ENCODE measurements at regions not wholly inside any gene's neighbourhood (a gene's known extent, or its start where the extent isn't known, plus 50 kb on each side); places are given as distances from the start of the nearest gene placed in this dataset.

DNA sequence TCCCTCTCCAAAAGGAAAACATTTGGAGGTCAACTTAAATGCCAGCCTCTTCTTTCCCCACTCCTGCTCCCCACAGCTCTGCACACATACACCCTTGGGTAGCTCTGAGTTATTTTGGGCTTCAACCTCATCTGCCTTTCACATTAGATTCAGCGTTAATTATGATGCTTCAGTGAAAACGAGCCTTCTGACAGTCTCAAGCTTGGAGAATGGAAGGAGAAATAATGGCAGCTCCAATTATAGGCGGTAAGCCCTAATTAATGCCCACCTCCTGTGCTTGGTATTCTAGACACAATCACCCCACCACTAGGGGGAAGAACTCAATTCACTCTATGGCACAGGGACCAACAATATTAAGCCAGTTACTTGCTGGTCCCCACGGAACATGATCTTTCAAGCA is 397.9 kb downstream of the BRINP2 start:
- ChIA-PET CTCF (interaction anchor here (0.8 kb wide), 1 partner anchor 11 kb away, joined by 3 read pairs; no protein-coding TSS in a partner anchor), POLR2A (no interaction called here)
- TF ChIP-seq, protein P1, sequence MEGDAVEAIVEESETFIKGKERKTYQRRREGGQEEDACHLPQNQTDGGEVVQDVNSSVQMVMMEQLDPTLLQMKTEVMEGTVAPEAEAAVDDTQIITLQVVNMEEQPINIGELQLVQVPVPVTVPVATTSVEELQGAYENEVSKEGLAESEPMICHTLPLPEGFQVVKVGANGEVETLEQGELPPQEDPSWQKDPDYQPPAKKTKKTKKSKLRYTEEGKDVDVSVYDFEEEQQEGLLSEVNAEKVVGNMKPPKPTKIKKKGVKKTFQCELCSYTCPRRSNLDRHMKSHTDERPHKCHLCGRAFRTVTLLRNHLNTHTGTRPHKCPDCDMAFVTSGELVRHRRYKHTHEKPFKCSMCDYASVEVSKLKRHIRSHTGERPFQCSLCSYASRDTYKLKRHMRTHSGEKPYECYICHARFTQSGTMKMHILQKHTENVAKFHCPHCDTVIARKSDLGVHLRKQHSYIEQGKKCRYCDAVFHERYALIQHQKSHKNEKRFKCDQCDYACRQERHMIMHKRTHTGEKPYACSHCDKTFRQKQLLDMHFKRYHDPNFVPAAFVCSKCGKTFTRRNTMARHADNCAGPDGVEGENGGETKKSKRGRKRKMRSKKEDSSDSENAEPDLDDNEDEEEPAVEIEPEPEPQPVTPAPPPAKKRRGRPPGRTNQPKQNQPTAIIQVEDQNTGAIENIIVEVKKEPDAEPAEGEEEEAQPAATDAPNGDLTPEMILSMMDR (IDR thresholded peaks at IDR 0.05; ENCODE audit: control extremely low read depth, extremely low read depth, low read depth, missing control alignments): no peak
- DNase-seq (ENCODE audit: extremely low spot score): no peak

DNA sequence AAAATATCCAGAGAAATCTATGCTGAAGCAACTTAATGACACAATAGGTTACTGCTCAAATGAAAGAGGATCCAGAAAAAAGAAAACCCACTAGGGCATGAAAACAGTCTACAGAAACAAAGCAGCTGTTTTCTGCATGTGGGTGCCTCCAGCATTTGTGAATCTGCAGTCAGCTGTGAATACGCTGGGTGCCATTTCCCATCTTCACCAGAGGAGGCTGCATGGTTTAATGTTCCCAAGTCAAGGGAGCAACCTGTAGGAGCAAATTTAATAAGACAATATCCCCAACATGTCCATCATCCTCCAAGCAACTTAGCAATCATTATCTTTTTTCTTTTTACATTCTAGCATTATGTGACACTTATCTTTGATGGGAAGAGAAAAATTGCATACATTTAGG is 396.6 kb downstream of the BRINP2 start:
- CTCF ChIA-PET: no interaction called here
- POLR2A ChIA-PET: no interaction called here
- TF ChIP-seq, protein P1 (IDR thresholded peaks at IDR 0.05; ENCODE audit: control extremely low read depth, extremely low read depth, low read depth, missing control alignments): peak; percentile 4
- no peak for DNase-seq (ENCODE audit: extremely low spot score)

DNA sequence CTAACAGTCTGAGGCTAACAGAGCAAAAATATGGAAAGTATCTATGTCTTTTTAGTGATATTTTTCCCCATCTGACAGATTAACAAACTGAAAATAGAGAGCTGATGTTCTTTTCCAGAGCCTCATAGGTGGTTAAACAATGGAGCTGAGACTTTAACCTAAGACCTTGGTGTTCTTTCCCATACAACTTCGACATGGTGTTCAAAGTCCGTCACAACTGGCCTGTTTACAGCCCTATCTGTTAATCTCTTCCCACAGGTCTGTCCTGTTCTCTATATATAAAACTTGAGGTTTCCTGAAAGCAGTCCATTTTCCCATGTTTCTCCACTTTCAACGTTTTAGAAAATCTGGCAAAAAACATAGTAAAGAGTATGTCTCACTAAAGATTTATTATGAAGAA is 395.7 kb downstream of the BRINP2 start:
- no peak for DNase-seq (ENCODE audit: extremely low spot score)
- ChIA-PET POLR2A (no interaction called here), CTCF (no interaction called here)
- TF ChIP-seq, protein P1 (IDR thresholded peaks at IDR 0.05; ENCODE audit: control extremely low read depth, extremely low read depth, low read depth, missing control alignments): no peak

DNA sequence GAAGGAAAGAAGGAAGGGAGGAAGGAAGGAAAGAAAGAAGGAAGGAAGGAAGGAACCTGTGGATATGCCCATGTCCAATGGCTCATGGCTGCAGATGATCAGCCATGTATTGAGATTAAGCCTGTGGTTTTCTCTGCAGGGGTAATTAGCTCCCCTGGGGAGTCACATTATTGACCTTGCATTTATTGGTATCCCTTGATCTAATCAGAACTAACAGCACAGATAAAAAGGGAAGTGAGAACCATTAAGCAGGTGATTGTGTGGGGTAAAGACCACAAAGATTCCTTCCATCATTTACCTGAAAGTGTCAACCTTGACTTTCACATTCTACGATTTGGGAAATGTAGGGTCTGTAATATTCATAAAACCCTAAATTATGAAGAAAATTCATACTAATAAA is 390.7 kb downstream of the BRINP2 start:
- CTCF ChIA-PET: no interaction called here
- POLR2A ChIA-PET: no interaction called here
- TF ChIP-seq, protein P1 (IDR thresholded peaks at IDR 0.05; ENCODE audit: control extremely low read depth, extremely low read depth, low read depth, missing control alignments): no peak
- DNase-seq (ENCODE audit: extremely low spot score): no peak

DNA sequence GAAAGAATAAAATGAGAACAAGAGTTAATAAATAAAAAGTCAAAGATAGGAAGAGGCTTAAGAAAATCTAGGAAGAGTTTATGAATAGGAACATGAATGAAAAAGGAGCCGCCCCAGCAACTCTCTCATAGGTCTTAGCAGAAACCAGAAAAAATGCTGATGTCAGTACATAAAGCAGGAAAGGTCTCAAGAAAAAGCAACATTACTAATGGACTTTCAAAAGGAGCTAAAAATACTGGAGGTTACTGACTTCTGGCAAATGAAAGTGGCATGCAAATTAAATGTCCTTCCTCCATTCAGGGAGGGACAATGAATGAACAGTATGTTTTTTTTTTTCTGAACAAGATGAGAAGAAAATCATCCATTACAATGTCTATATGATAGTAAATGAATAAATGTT is 387.6 kb downstream of the BRINP2 start:
- TF ChIP-seq, protein P1 (IDR thresholded peaks at IDR 0.05; ENCODE audit: control extremely low read depth, extremely low read depth, low read depth, missing control alignments): no peak
- no peak for DNase-seq (ENCODE audit: extremely low spot score)
- ChIA-PET POLR2A (no interaction called here), CTCF (no interaction called here)

DNA sequence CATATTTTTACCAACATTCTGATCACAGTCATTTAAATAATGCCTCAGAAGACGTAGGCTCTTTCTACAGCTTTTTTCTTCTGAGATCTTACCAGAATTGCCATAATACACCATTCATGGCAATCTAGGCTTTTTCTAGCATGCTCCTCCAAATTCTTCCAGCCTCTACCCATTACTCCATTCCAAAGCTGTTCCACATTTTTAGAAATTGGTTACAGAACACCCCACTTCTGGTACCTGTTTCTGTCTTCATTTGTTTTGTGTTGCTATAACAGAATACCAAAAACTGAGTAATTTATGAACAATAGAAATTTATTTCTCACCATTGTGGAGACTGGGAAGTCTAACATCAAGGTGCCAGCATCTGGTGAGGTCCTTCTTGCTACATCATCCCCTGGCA is 385.4 kb downstream of the BRINP2 start:
- ChIA-PET POLR2A (no interaction called here), CTCF (no interaction called here)
- TF ChIP-seq, protein P1 (IDR thresholded peaks at IDR 0.05; ENCODE audit: control extremely low read depth, extremely low read depth, low read depth, missing control alignments): no peak
- no peak for DNase-seq (ENCODE audit: extremely low spot score)

DNA sequence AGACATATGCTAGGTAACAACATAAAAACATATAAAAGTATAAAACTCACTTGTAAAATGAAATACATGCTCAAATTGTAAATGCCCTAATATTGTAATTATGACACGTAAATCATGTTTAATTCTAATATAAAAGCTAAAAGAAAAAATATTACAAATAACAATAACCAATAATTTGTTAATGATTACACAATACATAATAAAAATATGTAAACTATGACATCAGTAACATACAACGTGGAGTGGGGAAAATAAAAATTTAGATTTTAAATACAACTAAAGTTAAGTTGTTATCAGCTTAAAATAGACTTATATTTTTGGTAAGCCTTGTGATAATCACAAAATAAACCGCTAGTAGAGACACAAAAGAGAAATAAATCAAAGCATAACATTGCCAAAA is 376.4 kb downstream of the BRINP2 start:
- TF ChIP-seq, protein P1 (IDR thresholded peaks at IDR 0.05; ENCODE audit: control extremely low read depth, extremely low read depth, low read depth, missing control alignments): no peak
- ChIA-PET CTCF (interaction anchor here (1.1 to 1.3 kb wide), 2 partner anchors 10 to 47 kb away, joined by 3 to 4 read pairs; no protein-coding TSS in a partner anchor), POLR2A (no interaction called here)
- DNase-seq (ENCODE audit: extremely low spot score): no peak
